Adipocyte (in vitro differentiated cells): ENCODE measurements at regions not wholly inside any gene's neighbourhood (a gene's known extent, or its start where the extent isn't known, plus 50 kb on each side); places are given as distances from the start of the nearest gene placed in this dataset.
"Not testable (repeated sequence)": the region's sequence is repeated elsewhere in the genome, so short reads cannot be mapped to it uniquely, and the experiment has no call there.

Source experiments
- DNase-seq: peaks from one replicate; pipeline ENCODE4 v3.0.0-alpha.2; 2015; ENCODE audit warnings: low read depth
- H3K27me3 ChIP-seq: replicated peaks from 2 replicates; pipeline ENCODE4 v1.7.0; 2013; ENCODE audit warnings: mild to moderate bottlenecking, low read length, moderate library complexity; ENCODE audit not compliant: control insufficient read depth, insufficient read depth
- H3K36me3 ChIP-seq: 2 replicates; pipeline ENCODE4 v1.7.0; 2013; ENCODE audit warnings: low read length, mild to moderate bottlenecking, moderate library complexity; ENCODE audit not compliant: control insufficient read depth, insufficient read depth, severe bottlenecking
- H3K4me1 ChIP-seq: 2 replicates; pipeline ENCODE4 v1.7.0; 2013; ENCODE audit warnings: mild to moderate bottlenecking, low read length, moderate library complexity; ENCODE audit not compliant: control insufficient read depth, insufficient read depth
- H3K4me3 ChIP-seq: 2 replicates; pipeline ENCODE4 v1.7.0; 2013; ENCODE audit warnings: mild to moderate bottlenecking, low read length, moderate library complexity
- H3K9ac ChIP-seq: 2 replicates; pipeline ENCODE4 v1.7.0; 2013; ENCODE audit warnings: mild to moderate bottlenecking, low read length, moderate library complexity
- H3K9me3 ChIP-seq: 2 replicates; pipeline ENCODE4 v1.7.0; 2013; ENCODE audit warnings: mild to moderate bottlenecking, low read length, moderate library complexity; ENCODE audit not compliant: control insufficient read depth

GRCh38 chr16:64352246-64352645 is 769.6 kb downstream of the CDH11 start:
- Histone ChIP-seq H3K9ac (no peak overlapping the region), H3K4me1 (peaks cover 37% of the 10 kb centered on the region), H3K9me3 (peaks cover 7% of the 10 kb centered on the region), H3K4me3 (no peak overlapping the region), H3K36me3 (no peaks in the 10 kb centered on the region), H3K27me3 (no peaks in the 10 kb centered on the region)
- DNase-seq: no peak

GRCh38 chr16:64351121-64351520 is 770.7 kb downstream of the CDH11 start:
- Histone ChIP-seq H3K36me3 (no peaks in the 10 kb centered on the region), H3K9me3 (peaks cover 7% of the 10 kb centered on the region), H3K4me1 (peaks cover 30% of the 10 kb centered on the region), H3K9ac (no peak overlapping the region), H3K4me3 (no peak overlapping the region), H3K27me3 (no peaks in the 10 kb centered on the region)
- no peak for DNase-seq

GRCh38 chr16:64346080-64346479 is 775.8 kb downstream of the CDH11 start:
- no peaks in the 10 kb centered on the region for H3K36me3 ChIP-seq
- no peak for DNase-seq
- peaks cover 5% of the 10 kb centered on the region for H3K4me1 ChIP-seq
- no peaks in the 10 kb centered on the region for H3K27me3 ChIP-seq
- peaks cover 7% of the 10 kb centered on the region for H3K9me3 ChIP-seq
- H3K4me3 ChIP-seq: no peak overlapping the region
- no peak overlapping the region for H3K9ac ChIP-seq

- Histone ChIP-seq H3K9me3 (no peaks in the 10 kb centered on the region), H3K4me3 (no peak overlapping the region), H3K27me3 (no peaks in the 10 kb centered on the region), H3K4me1 (peaks cover 5% of the 10 kb centered on the region), H3K9ac (no peak overlapping the region), H3K36me3 (no peaks in the 10 kb centered on the region)
- no peak for DNase-seq
Measured at GRCh38 chr16:64345142-64345541, 776.7 kb downstream of the CDH11 start.

GRCh38 chr16:64343820-64344443 is 777.9 kb downstream of the CDH11 start:
- H3K9ac ChIP-seq, H3K36me3 ChIP-seq, H3K4me3 ChIP-seq, H3K27me3 ChIP-seq, H3K9me3 ChIP-seq, DNase-seq: not testable (repeated sequence)
- peaks cover 12% of the 10 kb centered on the region for H3K4me1 ChIP-seq

GRCh38 chr16:64343061-64343819 is 778.6 kb downstream of the CDH11 start:
- Histone ChIP-seq H3K27me3 (no peaks in the 10 kb centered on the region), H3K4me1 (peaks cover 13% of the 10 kb centered on the region), H3K9me3 (no peaks in the 10 kb centered on the region), H3K9ac (no peak overlapping the region), H3K36me3 (no peaks in the 10 kb centered on the region), H3K4me3 (no peak overlapping the region)
- DNase-seq: no peak

- not testable (repeated sequence) for H3K27me3 ChIP-seq, H3K4me3 ChIP-seq, DNase-seq, H3K9me3 ChIP-seq, H3K9ac ChIP-seq, H3K36me3 ChIP-seq
- H3K4me1 ChIP-seq: peaks cover 13% of the 10 kb centered on the region
Measured at GRCh38 chr16:64341336-64341735, 780.5 kb downstream of the CDH11 start.

- no peak for DNase-seq
- H3K27me3 ChIP-seq: no peaks in the 10 kb centered on the region
- H3K4me1 ChIP-seq: peaks cover 13% of the 10 kb centered on the region
- H3K9ac ChIP-seq: peak overlapping the region; percentile 51
- no peak overlapping the region for H3K4me3 ChIP-seq
- no peaks in the 10 kb centered on the region for H3K36me3 ChIP-seq
- no peaks in the 10 kb centered on the region for H3K9me3 ChIP-seq
Measured at GRCh38 chr16:64339052-64339770, 782.7 kb downstream of the CDH11 start.

GRCh38 chr16:64321881-64322280 is 800.0 kb downstream of the CDH11 start:
- Histone ChIP-seq H3K4me1 (peaks cover 18% of the 10 kb centered on the region), H3K9me3 (no peaks in the 10 kb centered on the region), H3K27me3 (no peaks in the 10 kb centered on the region), H3K36me3 (no peaks in the 10 kb centered on the region), H3K9ac (no peak overlapping the region), H3K4me3 (no peak overlapping the region)
- DNase-seq: no peak

- H3K4me3 ChIP-seq: no peak overlapping the region
- no peaks in the 10 kb centered on the region for H3K9me3 ChIP-seq
- no peak for DNase-seq
- H3K4me1 ChIP-seq: peaks cover 18% of the 10 kb centered on the region
- H3K27me3 ChIP-seq: no peaks in the 10 kb centered on the region
- no peaks in the 10 kb centered on the region for H3K36me3 ChIP-seq
- H3K9ac ChIP-seq: no peak overlapping the region
Measured at GRCh38 chr16:64321066-64321465, 800.8 kb downstream of the CDH11 start.

GRCh38 chr16:64317601-64318000 is 804.3 kb downstream of the CDH11 start:
- Histone ChIP-seq H3K9me3 (no peaks in the 10 kb centered on the region), H3K27me3 (no peaks in the 10 kb centered on the region), H3K4me3 (peak overlapping the region; percentile 20), H3K9ac (peak overlapping the region; percentile 46), H3K36me3 (no peaks in the 10 kb centered on the region), H3K4me1 (peaks cover 18% of the 10 kb centered on the region)
- DNase-seq: no peak
